H9 (cell line): ENCODE measurements at regions not wholly inside any gene's neighbourhood (a gene's known extent, or its start where the extent isn't known, plus 50 kb on each side); places are given as distances from the start of the nearest gene placed in this dataset.
"Not testable (repeated sequence)": the region's sequence is repeated elsewhere in the genome, so short reads cannot be mapped to it uniquely, and the experiment has no call there.

Source experiments
- DNase-seq: peaks from one replicate; pipeline ENCODE4 v3.0.0-alpha.2; 2017
- H2AFZ ChIP-seq: one replicate; pipeline ENCODE4 v1.6.1; 2013; ENCODE audit warnings: mild to moderate bottlenecking, low read length, control low read depth, moderate library complexity
- H2AK5ac ChIP-seq: 2 replicates; pipeline ENCODE4 v1.6.1; 2013; ENCODE audit warnings: low read length, control low read depth, mixed read lengths; ENCODE audit not compliant: insufficient read length
- H2BK120ac ChIP-seq: one replicate; pipeline ENCODE4 v1.6.1; 2013; ENCODE audit warnings: low read depth, mild to moderate bottlenecking, low read length, control low read depth, inconsistent platforms; ENCODE audit not compliant: poor library complexity, severe bottlenecking
- H2BK12ac ChIP-seq: 2 replicates; pipeline ENCODE4 v1.6.1; 2013; ENCODE audit warnings: low read length, control low read depth, mixed read lengths, low read depth; ENCODE audit not compliant: insufficient read length
- H2BK15ac ChIP-seq: 2 replicates; pipeline ENCODE4 v1.6.1; 2013; ENCODE audit warnings: low read depth, low read length, control low read depth
- H2BK20ac ChIP-seq: one replicate; pipeline ENCODE4 v1.6.1; 2013; ENCODE audit warnings: low read depth, mild to moderate bottlenecking, low read length, control low read depth, inconsistent platforms; ENCODE audit not compliant: poor library complexity, severe bottlenecking
- H2BK5ac ChIP-seq: 2 replicates; pipeline ENCODE4 v1.6.1; 2013; ENCODE audit warnings: low read length, control low read depth, mixed read lengths; ENCODE audit not compliant: insufficient read length
- H3K14ac ChIP-seq: 2 replicates; pipeline ENCODE4 v1.6.1; 2013; ENCODE audit warnings: low read length, control low read depth; ENCODE audit not compliant: insufficient read depth
- H3K18ac ChIP-seq: 2 replicates; pipeline ENCODE4 v1.6.1; 2013; ENCODE audit warnings: low read depth, mild to moderate bottlenecking, mixed read lengths, low read length, control low read depth; ENCODE audit not compliant: insufficient read length
- H3K23ac ChIP-seq: 2 replicates; pipeline ENCODE4 v1.6.1; 2013; ENCODE audit warnings: low read length, control low read depth, mixed read lengths, low read depth; ENCODE audit not compliant: insufficient read length
- H3K23me2 ChIP-seq: 2 replicates; pipeline ENCODE4 v1.6.1; 2013; ENCODE audit warnings: low read depth, mild to moderate bottlenecking, mixed read lengths, low read length, control low read depth; ENCODE audit not compliant: insufficient read length, poor library complexity, severe bottlenecking
- H3K27ac ChIP-seq: 2 replicates; pipeline ENCODE4 v1.5.1; 2013; ENCODE audit warnings: low read length, control low read depth, mixed read lengths, low read depth; ENCODE audit not compliant: insufficient read length
- H3K27me3 ChIP-seq: 2 replicates; pipeline ENCODE4 v1.6.1; 2013; ENCODE audit warnings: low read length, control low read depth, inconsistent platforms; ENCODE audit not compliant: insufficient read depth
- H3K4ac ChIP-seq: 2 replicates; pipeline ENCODE4 v1.6.1; 2013; ENCODE audit warnings: low read depth, mild to moderate bottlenecking, control low read depth, inconsistent platforms, low read length, moderate library complexity
- H3K4me1 ChIP-seq: 2 replicates; pipeline ENCODE4 v1.6.1; 2013; ENCODE audit warnings: low read length, control low read depth, inconsistent platforms; ENCODE audit not compliant: insufficient read depth
- H3K4me2 ChIP-seq: 2 replicates; pipeline ENCODE4 v1.6.1; 2013; ENCODE audit warnings: low read length, control low read depth, mixed read lengths; ENCODE audit not compliant: insufficient read length, insufficient read depth
- H3K56ac ChIP-seq: 2 replicates; pipeline ENCODE4 v1.6.1; 2013; ENCODE audit warnings: low read depth, mild to moderate bottlenecking, mixed read lengths, low read length, control low read depth; ENCODE audit not compliant: insufficient read length
- H3K79me1 ChIP-seq: 2 replicates; pipeline ENCODE4 v1.6.1; 2013; ENCODE audit warnings: low read depth, mild to moderate bottlenecking, moderate library complexity, low read length, control low read depth, inconsistent platforms; ENCODE audit not compliant: insufficient read depth, poor library complexity, severe bottlenecking
- H3K79me2 ChIP-seq: 2 replicates; pipeline ENCODE4 v1.6.1; 2013; ENCODE audit warnings: low read length, control low read depth, inconsistent platforms; ENCODE audit not compliant: insufficient read depth
- H3K9ac ChIP-seq: 2 replicates; pipeline ENCODE4 v1.6.1; 2013; ENCODE audit warnings: low read length, control low read depth, mixed read lengths; ENCODE audit not compliant: insufficient read length; ENCODE audit errors: extremely low read depth
- H3K9me3 ChIP-seq: one replicate; pipeline ENCODE4 v1.6.1; 2013; ENCODE audit warnings: low read depth, low read length, inconsistent platforms; ENCODE audit not compliant: control insufficient read depth
- H3T11ph ChIP-seq: one replicate; pipeline ENCODE4 v1.6.1; 2013; ENCODE audit warnings: mild to moderate bottlenecking, low read length, control low read depth, inconsistent platforms
- H4K20me1 ChIP-seq: one replicate; pipeline ENCODE4 v1.6.1; 2013; ENCODE audit not compliant: control insufficient read depth, insufficient read length, insufficient read depth
- H4K5ac ChIP-seq: 2 replicates; pipeline ENCODE4 v1.6.1; 2013; ENCODE audit warnings: low read depth, mild to moderate bottlenecking, mixed read lengths, low read length, control low read depth; ENCODE audit not compliant: insufficient read length
- H4K8ac ChIP-seq: replicated peaks from 2 replicates; pipeline ENCODE4 v1.6.1; 2013; ENCODE audit warnings: low read length, control low read depth, mixed read lengths, low read depth; ENCODE audit not compliant: insufficient read length
- H4K91ac ChIP-seq: 2 replicates; pipeline ENCODE4 v1.6.1; 2013; ENCODE audit warnings: low read depth, mild to moderate bottlenecking, moderate library complexity, mixed read lengths, low read length, control low read depth; ENCODE audit not compliant: insufficient read length
- H3K27ac Mint-ChIP-seq, 3 experiments: 2 replicates in 2 of 3; 3 replicates in 1 of 3; pipeline ENCODE4 v1.8.0; 2020 to 2021; ENCODE audit warnings: mixed read lengths in 3 of 3, mild to moderate bottlenecking in 1 of 3, moderate library complexity in 1 of 3
- H3K27me3 Mint-ChIP-seq: 2 replicates; pipeline ENCODE4 v1.8.0; 2021; ENCODE audit warnings: low read depth, mild to moderate bottlenecking, moderate library complexity, mixed read lengths
- H3K36me3 Mint-ChIP-seq, 3 experiments: 2 replicates in 2 of 3; 3 replicates in 1 of 3; pipeline ENCODE4 v1.8.0; 2020 to 2021; ENCODE audit warnings: low read depth in 3 of 3, mixed read lengths in 3 of 3; ENCODE audit not compliant: insufficient read depth in 1 of 3
- H3K4me1 Mint-ChIP-seq, 2 experiments: 2 replicates each; pipeline ENCODE4 v1.8.0; 2020; ENCODE audit warnings: mixed read lengths in 2 of 2
- H3K4me3 Mint-ChIP-seq, 2 experiments: 2 replicates in 1 of 2; 3 replicates in 1 of 2; pipeline ENCODE4 v1.8.0; 2020 to 2021; ENCODE audit warnings: mild to moderate bottlenecking in 2 of 2, mixed read lengths in 2 of 2, moderate library complexity in 1 of 2
- H3K9me3 Mint-ChIP-seq, 2 experiments: 2 replicates in 1 of 2; 3 replicates in 1 of 2; pipeline ENCODE4 v1.8.0; 2020; ENCODE audit warnings: mild to moderate bottlenecking in 2 of 2, mixed read lengths in 2 of 2, moderate library complexity in 1 of 2
- CTCF ChIP-seq: fragments of 200-600 bp; sonication (generic); conservative IDR thresholded peaks from 3 replicates; pipeline ENCODE4 v1.8.0; 2021; ENCODE audit warnings: antibody characterized with exemption, mild to moderate bottlenecking
- WGBS: extraction: QIAGEN DNeasy Blood & Tissue Kit; methylation state at CpG from one replicate; pipeline ENCODE4 v1.1.7; 2013; ENCODE audit warnings: missing lambda C conversion rate, low lambda C conversion rate, mixed read lengths; ENCODE audit not compliant: insufficient read length; ENCODE audit errors: extremely low coverage; 5-methylcytosine and 5-hydroxymethylcytosine counted together

GRCh38 chr7:24439104-24439503 is 134.1 kb upstream of the PALS2 start:
- not testable (repeated sequence) for H3K27me3 ChIP-seq, DNase-seq, H2BK20ac ChIP-seq, H3K36me3 Mint-ChIP-seq, H3K9me3 ChIP-seq, H3K79me1 ChIP-seq, H4K5ac ChIP-seq, H2BK15ac ChIP-seq, H3K23ac ChIP-seq, H3K56ac ChIP-seq, H3K18ac ChIP-seq, H2AK5ac ChIP-seq, H3K14ac ChIP-seq, H2BK120ac ChIP-seq, H3K27ac Mint-ChIP-seq, H3K79me2 ChIP-seq, H3K9ac ChIP-seq, H3K4me2 ChIP-seq, H2BK12ac ChIP-seq, H3K4ac ChIP-seq, H4K20me1 ChIP-seq, H2BK5ac ChIP-seq, H3K27ac ChIP-seq, H3K23me2 ChIP-seq, H2AFZ ChIP-seq, H4K8ac ChIP-seq, H4K91ac ChIP-seq, H3K4me3 Mint-ChIP-seq, H3T11ph ChIP-seq
- Mint-ChIP-seq H3K9me3 (peaks cover 5 to 15% of the 10 kb centered on the region in 2 experiments), H3K27me3 (peaks cover 27% of the 10 kb centered on the region), H3K4me1 (peaks cover 41 to 49% of the 10 kb centered on the region in 2 experiments)
- no CpG with 5 or more reads among the region's 3 CpGs for WGBS
- peak; percentile 23; the same call in 1 of the 3 replicates for TF ChIP-seq CTCF
- peaks cover 21% of the 10 kb centered on the region; the same call in 1 of the 2 replicates for H3K4me1 ChIP-seq
